IMR-90 (cell line): ENCODE measurements at regions not wholly inside any gene's neighbourhood (a gene's known extent, or its start where the extent isn't known, plus 50 kb on each side); places are given as distances from the start of the nearest gene placed in this dataset.

Source experiments
- ATAC-seq: fragments of 200-7000 bp; cut with Tn5 transposase; 2 replicates; pipeline ENCODE4 v1.9.1; 2020; ENCODE audit warnings: low read depth, mild to moderate bottlenecking, moderate library complexity
- BruUV-seq: library from RNA; stranded (reverse); fragments of 400-500 nt; replicated peaks from 2 replicates; lab custom pipeline; 2021; lab: Mats Ljungman, UMichigan
- CTCF ChIA-PET: fragments of 300-600 bp; formaldehyde crosslinking; extraction: SDS; loops from one replicate; lab custom pipeline; 2021; ENCODE audit warnings: antibody characterized with exemption; lab: Yijun Ruan, JAX
- POLR2A ChIA-PET: fragments of 300-600 bp; sonication (Branson Sonifier 250); formaldehyde crosslinking; loops from one replicate; lab custom pipeline; 2022; ENCODE audit warnings: antibody characterized with exemption; ENCODE audit not compliant: unreplicated experiment; lab: Charles Lee
- DNase-seq: peaks from one replicate; pipeline ENCODE4 v3.0.0; 2013
- H2AFZ ChIP-seq: replicated peaks from 2 replicates; pipeline ENCODE3; 2013; ENCODE audit warnings: low read length, mild to moderate bottlenecking; ENCODE audit not compliant: poor library complexity
- H2AK5ac ChIP-seq: 2 replicates; pipeline ENCODE4 v1.6.1; 2013; ENCODE audit warnings: low read depth, low read length, inconsistent platforms
- H2AK9ac ChIP-seq: replicated peaks from 2 replicates; pipeline ENCODE3; 2013; ENCODE audit warnings: mild to moderate bottlenecking, low read depth, low read length, moderate library complexity; ENCODE audit not compliant: poor library complexity
- H2BK120ac ChIP-seq: 2 replicates; pipeline ENCODE4 v1.6.1; 2013; ENCODE audit warnings: low read depth, low read length, inconsistent platforms
- H2BK15ac ChIP-seq: 3 replicates; pipeline ENCODE4 v1.6.1; 2013; ENCODE audit warnings: low read depth, low read length, inconsistent platforms
- H2BK20ac ChIP-seq: 2 replicates; pipeline ENCODE4 v1.6.1; 2013; ENCODE audit warnings: low read depth, mild to moderate bottlenecking, inconsistent platforms, low read length, moderate library complexity
- H2BK5ac ChIP-seq: 2 replicates; pipeline ENCODE4 v1.6.1; 2013; ENCODE audit warnings: mild to moderate bottlenecking, low read depth, low read length, inconsistent platforms; ENCODE audit not compliant: poor library complexity, severe bottlenecking
- H3K14ac ChIP-seq: replicated peaks from 2 replicates; pipeline ENCODE4 v1.6.1; 2013; ENCODE audit warnings: low read depth, low read length, inconsistent platforms
- H3K18ac ChIP-seq: 2 replicates; pipeline ENCODE4 v1.6.1; 2013; ENCODE audit warnings: low read depth, low read length, control low read depth
- H3K23ac ChIP-seq: 2 replicates; pipeline ENCODE4 v1.6.1; 2013; ENCODE audit warnings: low read depth, low read length, inconsistent platforms
- H3K27ac ChIP-seq: 2 replicates; pipeline ENCODE4 v1.5.1; 2013; ENCODE audit warnings: mild to moderate bottlenecking, control low read depth, low read length; ENCODE audit not compliant: insufficient read depth
- H3K27me3 ChIP-seq: 2 replicates; pipeline ENCODE4 v1.6.1; 2013; ENCODE audit warnings: low read length; ENCODE audit not compliant: control insufficient read depth, insufficient read depth
- H3K36me3 ChIP-seq: 2 replicates; pipeline ENCODE4 v1.6.1; 2013; ENCODE audit warnings: low read length, mixed read lengths; ENCODE audit not compliant: control insufficient read depth, insufficient read depth
- H3K4ac ChIP-seq: 2 replicates; pipeline ENCODE4 v1.6.1; 2013; ENCODE audit warnings: low read depth, low read length, inconsistent platforms
- H3K4me1 ChIP-seq: 2 replicates; pipeline ENCODE4 v1.6.1; 2013; ENCODE audit warnings: low read length, mixed read lengths; ENCODE audit not compliant: control insufficient read depth, insufficient read depth
- H3K4me2 ChIP-seq: 2 replicates; pipeline ENCODE4 v1.6.1; 2013; ENCODE audit warnings: low read depth, mild to moderate bottlenecking, control low read depth, low read length, moderate library complexity
- H3K4me3 ChIP-seq: 2 replicates; pipeline ENCODE4 v1.5.1; 2013; ENCODE audit warnings: low read depth, mild to moderate bottlenecking, control low read depth, low read length, moderate library complexity; ENCODE audit not compliant: insufficient read depth
- H3K56ac ChIP-seq: 2 replicates; pipeline ENCODE4 v1.6.1; 2013; ENCODE audit warnings: low read length, inconsistent platforms; ENCODE audit not compliant: insufficient read depth; ENCODE audit errors: extremely low read depth
- H3K79me1 ChIP-seq, 2 experiments: 2 replicates each; pipeline ENCODE4 v1.6.1; 2013; ENCODE audit warnings: low read length in 2 of 2, inconsistent platforms in 1 of 2, low read depth in 1 of 2
- H3K9ac ChIP-seq: 2 replicates; pipeline ENCODE4 v1.6.1; 2013; ENCODE audit warnings: low read depth, low read length, control low read depth
- H3K9me1 ChIP-seq: 2 replicates; pipeline ENCODE4 v1.6.1; 2013; ENCODE audit warnings: low read length, inconsistent platforms; ENCODE audit not compliant: insufficient read depth
- H3K9me3 ChIP-seq: 2 replicates; pipeline ENCODE4 v1.6.1; 2013; ENCODE audit warnings: low read length; ENCODE audit not compliant: control insufficient read depth, insufficient read depth
- H4K20me1 ChIP-seq: 2 replicates; pipeline ENCODE4 v1.6.1; 2013; ENCODE audit warnings: low read length, inconsistent platforms; ENCODE audit not compliant: insufficient read depth
- H4K5ac ChIP-seq: 2 replicates; pipeline ENCODE4 v1.6.1; 2013; ENCODE audit warnings: mild to moderate bottlenecking, low read depth, low read length, control low read depth
- H4K8ac ChIP-seq, 2 experiments: 2 replicates each; pipeline ENCODE4 v1.6.1; 2013; ENCODE audit warnings: low read depth in 2 of 2, low read length in 2 of 2, control low read depth in 1 of 2, inconsistent platforms in 1 of 2
- H4K91ac ChIP-seq: 2 replicates; pipeline ENCODE4 v1.6.1; 2013; ENCODE audit warnings: low read depth, low read length, inconsistent platforms; ENCODE audit not compliant: insufficient read depth
- BHLHE40 ChIP-seq: fragments of 150-350 bp; IDR thresholded peaks from 2 replicates; pipeline ENCODE4 v1.6.1; 2016; ENCODE audit warnings: mild to moderate bottlenecking, low read depth, low read length
- CEBPB ChIP-seq: IDR thresholded peaks from 2 replicates; pipeline ENCODE4 v1.6.1; 2012; ENCODE audit warnings: low read depth, low read length, improper control_type of control experiment
- CHD1 ChIP-seq: IDR thresholded peaks from 2 replicates; pipeline ENCODE4 v1.6.1; 2012; ENCODE audit warnings: low read depth, low read length, improper control_type of control experiment
- CTCF ChIP-seq: conservative IDR thresholded peaks from 2 replicates; pipeline ENCODE4 v1.5.1; 2012; ENCODE audit warnings: mild to moderate bottlenecking, low read depth, low read length, improper control_type of control experiment
- ELK1 ChIP-seq: fragments of 150-350 bp; IDR thresholded peaks from 2 replicates; pipeline ENCODE4 v1.6.1; 2016; ENCODE audit warnings: low read depth, mild to moderate bottlenecking, low read length, moderate library complexity, borderline replicate concordance
- FOS ChIP-seq: fragments of 150-350 bp; IDR thresholded peaks from 2 replicates; pipeline ENCODE4 v1.6.1; 2016; ENCODE audit warnings: low read depth, low read length
- MAFK ChIP-seq: IDR thresholded peaks from 2 replicates; pipeline ENCODE4 v1.6.1; 2012; ENCODE audit warnings: low read depth, low read length, improper control_type of control experiment
- MAZ ChIP-seq: IDR thresholded peaks from 2 replicates; pipeline ENCODE4 v1.6.1; 2012; ENCODE audit warnings: low read depth, mild to moderate bottlenecking, low read length, improper control_type of control experiment, moderate library complexity, borderline replicate concordance
- MXI1 ChIP-seq: IDR thresholded peaks from 2 replicates; pipeline ENCODE4 v1.6.1; 2012; ENCODE audit warnings: low read depth, mild to moderate bottlenecking, low read length, moderate library complexity, borderline replicate concordance
- NFE2L2 ChIP-seq: fragments of 150-350 bp; IDR thresholded peaks from 2 replicates; pipeline ENCODE4 v1.6.1; 2016; ENCODE audit warnings: low read depth, mild to moderate bottlenecking, low read length
- POLR2A ChIP-seq: IDR thresholded peaks from 2 replicates; pipeline ENCODE4 v1.6.1; 2012; ENCODE audit warnings: mild to moderate bottlenecking, low read depth, low read length
- RAD21 ChIP-seq: IDR thresholded peaks from 2 replicates; pipeline ENCODE4 v1.6.1; 2012; ENCODE audit warnings: low read length, improper control_type of control experiment
- RCOR1 ChIP-seq: IDR thresholded peaks from 2 replicates; pipeline ENCODE4 v1.6.1; 2012; ENCODE audit warnings: mild to moderate bottlenecking, low read length, improper control_type of control experiment; ENCODE audit not compliant: insufficient replicate concordance
- RFX5 ChIP-seq: IDR thresholded peaks from 2 replicates; pipeline ENCODE4 v1.8.0; 2012; ENCODE audit warnings: low read depth, mild to moderate bottlenecking, low read length, moderate library complexity
- SMC3 ChIP-seq: fragments of 150-350 bp; IDR thresholded peaks from 2 replicates; pipeline ENCODE4 v1.6.1; 2016; ENCODE audit warnings: low read depth, mild to moderate bottlenecking, antibody characterized with exemption, low read length, moderate library complexity
- USF2 ChIP-seq: fragments of 150-350 bp; IDR thresholded peaks from 2 replicates; pipeline ENCODE4 v1.6.1; 2017; ENCODE audit warnings: mild to moderate bottlenecking, antibody characterized with exemption, low read length, low read depth
- WGBS, 2 experiments: methylation state at CpG; one replicate each; pipeline versions ENCODE4 v1.1.5 to v1.1.7; 2013; ENCODE audit warnings: missing lambda C conversion rate in 2 of 2; ENCODE audit not compliant: insufficient read length in 1 of 2; ENCODE audit errors: extremely low coverage in 2 of 2; 5-methylcytosine and 5-hydroxymethylcytosine counted together
- dilution Hi-C: fragments of 300-500 bp; cut with HindIII; formaldehyde crosslinking; loops from one replicate; pipeline ENCODE4 v1.14.3; 2018; ENCODE audit warnings: low sequenced_read_pairs; ENCODE audit not compliant: unreplicated experiment
- in situ Hi-C: fragments of 300-500 bp; cut with MboI; formaldehyde crosslinking; loops from 3 replicates; pipeline ENCODE4 v1.14.3; 2019; ENCODE audit warnings: low sequenced_read_pairs, inconsistent platforms, mixed read lengths
- intact Hi-C: fragments of 100-400 bp; cut with micrococcal nuclease; formaldehyde crosslinking; loops from 2 replicates; pipeline ENCODE4 v1.10.0; 2022

GRCh38 chr10:64829888-64830412 lies 1308.7 kb downstream of the REEP3 start:
- no peak overlapping the region for H4K91ac ChIP-seq
- CTCF ChIA-PET = no interaction called here

More at GRCh38 chr10:64829888-64830412, 1308.7 kb downstream of the REEP3 start:
- no peak overlapping the region for H3K56ac ChIP-seq
- no peaks in the 10 kb centered on the region for H3K4me1 ChIP-seq
- H4K8ac ChIP-seq = no peak overlapping the region
- ATAC-seq (no peak), DNase-seq (no peak)
- no peaks in the 10 kb centered on the region for H3K27me3 ChIP-seq
- no peak overlapping the region for H2BK20ac ChIP-seq
- H2BK15ac ChIP-seq = no peak overlapping the region
- H4K5ac ChIP-seq = no peak overlapping the region
- H3K4me3 ChIP-seq = no peak overlapping the region
- TF ChIP-seq RFX5 = no peak
- TF ChIP-seq NFE2L2 = no peak
- no peak for TF ChIP-seq MAZ
- no peak for TF ChIP-seq ELK1
- TF ChIP-seq RAD21 = no peak
- TF ChIP-seq RCOR1 = no peak
- no peak for TF ChIP-seq CEBPB
- TF ChIP-seq BHLHE40 = no peak
- no peak for TF ChIP-seq CHD1
- TF ChIP-seq CTCF = no peak
- TF ChIP-seq POLR2A = no peak
- TF ChIP-seq FOS = no peak
- TF ChIP-seq USF2 = no peak
- TF ChIP-seq SMC3 = no peak
- no peak for TF ChIP-seq MXI1
- no peak for TF ChIP-seq MAFK
- H2AK9ac ChIP-seq = no peak overlapping the region
- H3K18ac ChIP-seq = no peak overlapping the region
- no TSS peak for BruUV-seq
- H3K36me3 ChIP-seq = no peaks in the 10 kb centered on the region
- dilution Hi-C loops = no loop called here
- no peak overlapping the region for H3K4me2 ChIP-seq
- H3K4ac ChIP-seq = no peak overlapping the region
- intact Hi-C loops = no loop called here
- H3K27ac ChIP-seq = no peak overlapping the region
- POLR2A ChIA-PET = no interaction called here
- no peak overlapping the region for H3K14ac ChIP-seq
- peaks cover 9% of the 10 kb centered on the region; the same call in 1 of the 2 replicates for H3K9me3 ChIP-seq
- no peaks in the 10 kb centered on the region for H4K20me1 ChIP-seq
- no peak overlapping the region for H2AFZ ChIP-seq
- no peak overlapping the region for H2BK5ac ChIP-seq
- no CpG with 5 or more reads among the region's 3 CpGs for whole genome bisulfite sequencing, 2 experiments
- no peaks in the 10 kb centered on the region for H3K79me1 ChIP-seq
- H3K23ac ChIP-seq = no peak overlapping the region
- H2BK120ac ChIP-seq = no peak overlapping the region
- H2AK5ac ChIP-seq = no peak overlapping the region
- no peak overlapping the region for H3K9ac ChIP-seq
- in situ Hi-C loops = no loop called here
- H3K9me1 ChIP-seq = no peaks in the 10 kb centered on the region
